ENCODE measurements at regions not wholly inside any gene's neighbourhood (a gene's known extent, or its start where the extent isn't known, plus 50 kb on each side); places are given as distances from the start of the nearest gene placed in this dataset.
"Not testable (repeated sequence)": the region's sequence is repeated elsewhere in the genome, so short reads cannot be mapped to it uniquely, and the experiment has no call there.

DNA sequence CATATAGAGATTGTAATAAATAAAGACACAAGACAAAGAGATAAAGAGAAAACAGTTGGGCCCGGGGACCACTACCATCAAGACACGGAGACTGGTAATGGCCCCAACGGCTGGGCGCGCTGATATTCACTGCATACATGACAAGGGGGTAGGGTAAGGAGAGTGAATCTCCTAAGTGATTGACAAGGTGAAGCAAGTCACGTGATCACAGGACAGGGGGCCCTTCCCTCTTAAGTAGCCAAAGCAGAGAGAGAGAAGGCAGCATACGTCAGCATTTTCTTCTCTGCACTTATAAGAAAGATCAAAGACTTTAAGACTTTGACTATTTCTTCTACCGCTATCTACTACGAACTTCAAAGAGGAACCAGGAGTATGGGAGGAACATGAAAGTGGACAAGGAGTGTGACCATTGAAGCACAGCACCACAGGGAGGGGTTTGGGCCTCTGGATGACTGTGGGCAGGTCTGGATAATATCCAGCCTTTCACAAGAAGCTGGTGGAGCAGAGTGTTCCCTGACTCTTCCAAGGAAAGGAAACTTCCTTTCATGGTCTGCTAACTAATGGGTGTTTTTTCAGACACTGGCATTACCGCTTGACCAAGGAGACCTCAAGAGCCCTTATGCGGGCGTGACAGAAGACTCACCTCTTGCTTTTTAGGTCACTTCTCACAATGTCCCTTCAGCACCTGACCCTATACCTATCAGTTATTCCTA lies 75.6 kb downstream of the MRPL39 start:
- DNase-seq, result not testable (repeated sequence)

DNA sequence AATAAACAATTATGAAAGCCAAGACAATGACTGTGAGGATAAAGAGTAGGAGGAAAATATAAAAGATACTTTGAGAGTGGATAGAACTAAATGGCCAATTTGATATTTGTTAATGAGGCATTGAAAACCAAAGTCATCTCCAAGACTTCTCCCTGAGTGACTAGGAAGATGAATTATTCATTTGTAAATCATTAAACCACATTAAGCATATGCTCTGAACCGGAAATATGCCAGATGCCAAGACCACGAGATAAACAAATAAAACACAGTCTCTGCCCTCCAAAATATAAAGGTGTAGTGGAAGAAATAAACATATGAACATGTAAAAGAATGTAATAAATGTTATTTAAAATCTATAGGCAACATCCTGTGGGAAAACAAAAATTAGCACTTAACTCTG lies 78.8 kb downstream of the MRPL39 start:
- DNase-seq, result no peak

DNA sequence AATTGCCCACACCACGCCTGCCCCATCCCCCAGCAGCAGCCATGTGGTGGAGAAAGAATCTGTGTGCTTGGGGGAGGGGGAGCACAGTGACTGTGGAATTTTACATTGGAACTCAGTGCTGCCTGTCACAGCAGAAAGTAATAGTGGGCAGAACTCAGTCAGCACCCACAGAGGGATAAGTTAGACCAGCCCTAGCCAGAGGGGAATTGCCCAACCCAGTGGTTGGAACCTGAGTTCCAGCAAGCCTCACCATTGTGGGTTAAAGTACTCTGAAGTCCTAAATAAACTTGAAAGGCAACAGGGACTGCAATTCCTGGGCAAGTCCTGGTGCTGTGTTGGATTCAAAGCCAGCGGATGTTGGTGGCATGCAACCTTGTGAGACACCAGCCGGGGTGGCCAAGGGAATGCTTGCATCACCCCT lies 88.8 kb downstream of the MRPL39 start:
- no peak for DNase-seq

DNA sequence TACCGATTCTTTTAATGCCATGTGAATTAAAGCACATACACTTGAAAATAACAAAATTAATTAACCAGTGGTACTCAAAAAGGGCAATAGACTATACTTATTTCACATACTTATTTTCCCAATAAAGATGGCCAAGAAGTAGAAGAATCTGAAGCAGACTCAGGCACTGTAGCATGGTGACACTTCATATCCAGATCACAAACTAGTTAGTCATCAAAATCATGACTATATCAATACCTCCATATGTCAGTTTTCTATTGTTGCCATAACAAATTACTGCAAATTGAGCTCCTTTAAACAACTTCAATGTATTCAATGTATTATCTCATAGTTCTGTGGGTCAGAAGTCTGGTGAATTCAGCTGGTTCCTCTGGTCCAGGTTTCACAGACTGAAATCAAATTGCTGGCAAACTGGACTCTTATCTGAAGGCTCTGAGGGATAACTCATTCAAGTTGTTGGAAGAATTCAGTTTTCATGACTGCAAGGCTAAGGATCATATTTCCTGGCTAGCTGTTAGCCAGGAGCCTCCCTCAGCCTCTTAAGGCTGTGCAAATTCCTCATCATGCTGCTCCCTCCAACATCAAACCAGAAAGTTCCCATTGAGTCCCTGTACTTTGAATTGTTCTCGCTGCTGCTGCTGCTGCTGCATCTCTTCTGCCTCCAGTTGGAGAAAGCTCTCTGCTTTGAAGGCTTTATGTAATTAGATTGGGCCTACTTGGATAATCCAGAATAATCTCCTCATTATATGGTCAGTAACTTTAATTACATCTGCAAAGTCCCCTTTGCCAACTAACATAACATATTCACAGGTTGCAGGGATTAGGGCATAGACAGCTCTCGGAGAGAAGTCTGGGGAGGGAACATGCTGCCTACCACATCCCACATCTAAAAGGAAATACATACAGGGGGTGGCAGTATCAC lies 91.5 kb downstream of the MRPL39 start:
- DNase-seq, result no peak

DNA sequence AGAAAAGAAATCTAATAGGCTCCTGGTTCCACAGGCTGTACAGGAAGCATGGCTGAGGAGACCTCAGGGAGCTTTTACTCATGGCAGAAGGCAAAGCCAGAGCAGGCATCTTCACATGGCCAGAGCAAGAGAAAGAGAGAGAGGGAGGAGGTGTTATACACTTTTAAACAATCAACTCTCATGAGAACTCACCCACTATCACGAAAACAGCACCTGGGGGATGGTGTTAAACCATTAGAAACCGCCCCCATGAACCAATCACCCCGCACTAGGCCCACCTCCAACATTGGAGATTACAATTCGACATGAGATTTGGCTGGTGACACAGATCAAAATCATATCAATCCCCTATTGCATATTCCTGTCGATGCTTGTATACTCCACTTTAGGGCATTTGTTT lies 93.5 kb downstream of the MRPL39 start:
- DNase-seq, result no peak

DNA sequence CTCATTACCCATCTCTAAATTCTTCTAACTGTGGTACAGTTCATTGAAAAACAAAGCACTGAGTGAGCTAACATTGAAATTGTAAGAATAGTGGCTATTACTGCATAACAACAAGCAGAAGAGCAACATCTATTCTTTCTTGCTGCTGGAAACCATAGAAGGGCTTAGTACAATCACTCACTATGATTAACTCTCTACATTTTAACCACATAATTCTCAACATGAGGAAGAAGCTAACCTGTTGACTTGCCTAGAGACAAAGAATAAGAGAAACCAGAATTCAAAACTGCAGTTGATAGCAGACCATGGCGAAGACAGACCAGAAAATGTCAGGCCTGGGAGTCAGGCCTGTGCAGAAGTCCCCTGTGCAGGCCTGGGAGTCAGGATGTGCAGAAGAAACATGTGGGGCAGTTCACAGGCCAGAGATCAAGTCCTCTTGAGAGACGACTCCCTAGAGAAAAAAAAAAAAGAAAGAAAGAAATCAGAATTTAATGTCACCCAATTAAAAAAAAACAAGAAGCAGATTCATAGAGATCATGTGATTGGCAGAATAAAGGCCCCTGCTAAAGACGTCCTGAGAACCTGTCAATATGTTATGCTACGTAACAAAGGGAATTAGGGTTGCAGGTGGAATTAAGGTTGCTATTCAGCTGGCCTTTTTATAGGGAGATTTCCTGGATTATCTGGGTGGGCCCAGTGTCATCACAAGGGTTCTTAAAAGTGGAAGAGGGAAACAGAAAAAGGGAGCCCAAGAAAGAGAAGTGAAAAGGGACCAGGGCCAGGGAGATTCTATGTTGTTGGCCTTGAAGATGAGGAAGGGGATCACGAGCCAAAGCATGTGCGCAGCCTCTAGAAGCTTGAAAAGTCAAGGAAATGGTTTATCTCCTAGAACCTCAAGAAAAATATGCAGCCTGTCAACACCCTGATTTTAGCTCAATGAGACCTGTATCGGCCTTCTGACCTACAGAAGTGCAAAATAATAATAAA lies 94.9 kb downstream of the MRPL39 start:
- no peak for DNase-seq

DNA sequence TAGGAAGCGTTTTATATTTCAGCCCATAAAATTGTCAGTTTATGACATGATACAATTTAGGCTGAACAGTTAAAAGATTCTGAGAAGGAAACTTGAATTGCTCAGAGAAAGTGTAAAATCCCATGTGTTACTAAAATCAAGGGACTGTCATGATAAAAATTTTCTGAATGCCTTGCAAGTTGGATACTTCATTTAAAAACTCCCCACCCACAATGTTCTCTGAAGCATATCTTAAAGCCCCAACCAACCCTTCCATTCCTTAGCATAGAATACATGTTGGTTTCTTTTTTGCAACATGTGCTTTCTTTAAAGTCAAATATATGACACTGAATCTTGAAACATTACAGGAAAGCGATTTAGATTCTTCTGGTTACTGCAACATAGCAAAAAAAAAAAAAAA lies 97.4 kb downstream of the MRPL39 start:
- no peak for DNase-seq

DNA sequence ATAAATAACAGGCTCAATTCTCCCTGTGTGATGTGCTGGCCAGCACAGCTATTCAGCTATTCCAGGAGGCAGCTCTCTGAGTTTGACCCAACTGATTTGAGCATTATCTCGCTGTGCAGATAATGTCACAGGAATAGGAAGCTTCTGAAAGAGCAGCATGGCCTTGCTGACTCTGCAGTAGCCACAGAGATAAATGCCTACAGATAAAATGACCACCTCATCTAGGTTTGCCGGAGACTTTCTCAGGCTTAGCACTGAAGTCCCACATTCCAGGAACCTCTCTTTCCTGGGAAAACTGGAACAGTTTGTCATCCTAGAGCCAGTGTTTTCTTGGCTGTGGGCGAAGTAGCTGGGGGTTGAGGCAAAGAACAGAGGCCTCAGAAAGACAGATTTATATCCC lies 98.9 kb downstream of the MRPL39 start:
- no peak for DNase-seq

DNA sequence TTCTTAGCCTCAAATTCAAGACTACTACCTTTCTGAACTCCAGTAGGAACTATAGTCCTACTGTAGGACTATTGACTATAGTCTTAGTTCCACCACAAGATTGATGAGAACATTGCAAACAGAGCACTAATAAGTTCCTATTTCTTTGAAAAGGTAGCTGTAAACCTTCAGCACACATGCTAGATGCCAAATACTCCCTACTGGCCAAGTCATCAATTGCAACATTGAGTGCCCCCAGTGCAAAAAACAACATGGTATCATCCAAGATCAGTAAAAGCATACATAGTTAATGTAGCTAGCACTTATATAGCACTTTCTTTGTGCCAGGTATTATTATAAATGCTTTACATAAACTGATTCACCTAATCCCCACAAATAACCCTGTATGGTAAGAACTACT lies 99.8 kb downstream of the MRPL39 start:
- DNase-seq, result no peak

DNA sequence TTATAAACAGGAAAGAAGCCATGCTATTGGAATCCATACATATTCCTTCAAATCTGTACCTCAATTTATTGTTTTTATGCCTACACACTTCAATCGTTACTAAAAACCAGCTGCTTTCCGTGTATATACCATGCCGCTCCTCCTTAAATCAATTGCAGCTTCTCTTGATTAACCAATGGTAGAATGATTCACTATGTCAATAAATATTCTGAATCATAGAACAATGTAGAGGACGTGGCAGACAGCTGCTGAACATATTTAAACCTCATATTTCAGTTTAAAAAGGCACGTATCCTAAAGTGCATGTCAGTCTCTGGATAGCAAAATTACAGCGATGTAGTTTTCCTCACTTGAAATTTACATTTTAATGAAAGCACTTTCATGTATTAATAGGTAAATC lies 100.4 kb downstream of the MRPL39 start:
- DNase-seq, result no peak

DNA sequence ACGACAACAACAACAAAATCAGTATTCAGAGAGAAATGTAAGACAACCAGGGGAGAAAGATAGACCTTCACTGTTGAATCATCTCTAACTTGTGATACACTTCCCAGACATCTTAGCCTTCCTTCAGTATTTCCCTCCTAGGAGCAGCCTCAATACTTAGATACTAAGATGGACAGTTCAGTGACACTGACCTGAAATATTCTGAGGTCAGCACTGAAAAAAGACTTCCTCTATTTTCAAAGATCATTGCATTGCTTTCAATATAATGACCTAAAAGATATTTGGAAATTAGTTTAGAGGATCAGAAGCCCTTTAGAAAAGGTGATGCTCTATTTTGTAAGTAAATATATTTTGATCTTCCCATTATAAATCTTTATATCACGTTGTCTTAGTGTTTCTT lies 101.0 kb downstream of the MRPL39 start:
- no peak for DNase-seq

DNA sequence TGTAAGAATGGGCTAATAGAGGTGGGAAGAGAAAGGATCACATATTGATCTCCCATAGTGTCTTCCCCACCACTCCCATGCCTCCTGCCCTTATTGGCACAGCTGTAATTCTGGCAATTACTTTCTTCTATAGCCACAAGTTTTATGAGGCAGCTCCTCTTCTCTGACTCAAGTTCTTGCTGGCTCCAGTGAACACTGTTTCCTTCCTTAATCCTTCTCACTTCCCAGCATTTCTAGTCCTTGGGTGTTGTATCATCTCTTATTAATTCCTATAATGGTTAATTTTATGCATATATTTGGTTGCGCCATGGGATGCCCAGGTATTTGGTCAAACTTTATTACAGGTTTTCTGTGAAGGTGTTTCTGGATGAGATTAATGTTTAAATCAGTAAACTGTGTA lies 103.3 kb downstream of the MRPL39 start:
- DNase-seq, result no peak

DNA sequence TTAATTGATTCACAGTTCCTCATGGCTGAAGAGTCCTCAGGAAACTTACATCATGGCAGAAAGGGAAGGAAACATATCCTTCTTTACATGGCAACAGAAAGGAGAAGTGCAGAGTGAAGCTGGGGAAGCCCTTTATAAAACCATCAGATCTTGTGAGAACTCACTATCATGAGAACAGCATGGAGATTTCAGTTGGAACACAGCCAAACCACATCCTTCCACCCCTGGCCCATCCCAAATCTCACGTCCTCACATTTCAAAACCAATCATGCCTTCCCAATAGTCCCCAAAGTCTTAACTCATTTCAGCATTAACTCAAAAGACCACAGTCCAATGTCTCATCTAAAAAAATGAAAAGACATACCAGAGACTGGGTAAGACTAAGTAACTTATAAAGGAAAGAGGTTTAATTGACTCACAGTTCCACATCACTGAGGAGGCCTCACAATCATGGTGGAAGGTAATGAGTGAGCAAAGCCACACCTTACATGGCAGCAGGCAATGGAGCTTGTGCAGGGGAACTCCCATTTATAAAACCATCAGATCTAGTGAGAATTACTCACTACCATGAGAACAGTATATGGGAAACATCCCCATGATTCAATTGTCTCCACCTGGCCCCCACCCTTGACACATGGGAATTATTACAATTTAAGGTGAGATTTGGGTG lies 105.2 kb downstream of the MRPL39 start:
- no peak for DNase-seq

DNA sequence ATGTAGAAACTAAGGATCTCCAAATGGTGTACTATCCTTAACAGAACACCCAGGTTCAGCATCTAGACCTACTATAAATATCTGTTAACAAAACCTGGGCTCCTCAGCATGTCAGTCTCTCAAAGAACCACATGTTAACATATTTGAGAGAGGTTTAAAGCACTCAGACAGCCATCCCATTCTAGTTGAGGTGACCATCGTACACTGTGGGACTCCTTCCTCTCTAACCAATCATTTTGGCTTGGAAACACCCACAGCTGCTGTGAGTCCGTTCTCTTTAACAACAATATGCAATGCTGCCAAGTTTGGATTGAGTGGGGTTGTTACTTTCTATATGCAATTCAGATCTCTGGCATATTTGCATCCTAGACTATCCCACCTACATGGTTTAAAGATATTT lies 105.8 kb downstream of the MRPL39 start:
- no peak for DNase-seq

DNA sequence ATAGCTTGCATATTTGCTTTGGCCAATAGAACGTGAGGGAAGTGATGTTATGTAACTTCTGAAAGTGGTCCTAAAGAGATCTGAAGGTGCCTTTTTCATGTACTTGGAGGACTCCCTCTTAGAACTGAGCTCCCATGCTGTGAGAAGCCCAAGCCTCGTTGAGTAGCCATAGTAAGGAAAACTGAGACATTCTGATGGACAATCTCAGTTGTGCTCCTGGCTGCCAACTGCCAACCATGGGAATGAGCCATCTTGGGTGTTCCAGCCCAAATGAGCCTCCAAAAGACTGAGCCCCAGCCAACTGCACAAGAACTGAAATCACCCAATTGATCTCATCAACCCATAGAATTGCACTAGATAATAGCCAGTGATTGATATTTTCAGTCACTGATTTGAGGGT lies 106.7 kb downstream of the MRPL39 start:
- DNase-seq, result no peak

DNA sequence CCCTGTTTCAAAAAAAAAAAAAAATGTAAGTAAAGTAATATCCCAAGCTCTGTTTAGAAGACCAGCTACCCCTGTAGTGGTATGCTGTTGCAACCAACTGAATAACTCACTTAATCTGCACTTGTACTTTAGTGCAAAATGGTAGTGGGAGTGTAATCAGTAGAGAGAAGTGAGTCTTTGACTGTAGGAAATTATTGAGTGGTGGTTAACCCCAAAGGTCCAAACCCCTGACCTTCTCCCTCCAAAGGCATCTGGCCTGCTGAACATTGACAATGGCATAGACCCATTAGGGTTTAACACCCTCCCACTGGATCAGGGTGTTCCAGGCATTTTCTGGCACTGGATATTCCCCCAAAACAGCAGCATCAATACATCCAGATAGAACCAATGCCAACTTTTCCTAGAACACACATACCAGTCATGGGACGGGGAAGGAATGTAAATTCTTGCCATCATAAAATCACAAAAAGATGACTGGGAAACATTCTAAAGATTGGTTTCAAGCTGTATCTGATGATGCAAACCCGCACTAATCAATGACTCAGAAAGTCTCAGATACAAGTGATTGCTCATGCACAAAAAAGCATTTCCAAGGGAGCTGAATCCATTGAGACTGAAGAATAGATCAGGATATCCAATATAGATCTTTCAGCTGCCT lies 110.3 kb downstream of the MRPL39 start:
- DNase-seq, result no peak

DNA sequence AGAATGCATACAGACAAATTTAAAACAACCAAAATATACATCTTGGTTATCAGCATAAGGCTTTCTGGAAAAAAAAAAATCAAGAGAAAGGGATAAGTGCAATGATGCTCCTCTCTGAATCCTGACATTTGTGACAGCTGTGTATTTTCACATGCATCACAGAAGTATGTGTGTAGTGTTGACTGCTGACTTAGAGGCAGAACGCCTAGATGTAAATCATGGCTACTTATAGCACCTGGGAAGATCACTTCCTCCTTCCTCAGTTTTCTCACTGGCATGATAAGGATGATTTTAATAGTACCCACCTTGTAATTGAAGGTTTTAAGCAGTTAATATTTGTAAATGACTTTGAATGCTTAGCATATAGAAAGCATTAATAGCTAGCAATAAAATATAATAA lies 112.5 kb downstream of the MRPL39 start:
- no peak for DNase-seq

DNA sequence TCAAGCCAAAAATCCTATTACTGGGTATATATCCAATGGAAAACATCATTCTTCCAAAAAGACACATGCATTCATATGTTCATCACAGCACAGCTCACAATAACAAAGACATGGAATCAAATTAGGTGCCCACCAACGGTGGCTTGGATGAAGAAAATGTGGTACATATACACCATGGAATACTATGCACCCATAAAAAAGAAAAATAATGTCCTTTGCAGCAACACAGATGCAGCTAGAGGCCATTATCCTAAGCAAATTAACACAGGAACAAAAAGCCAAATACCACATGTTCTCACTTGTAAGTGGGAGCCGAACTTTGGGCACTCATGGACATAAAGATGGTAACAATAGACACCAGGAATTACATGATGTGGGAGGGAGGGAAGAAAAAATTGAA lies 113.6 kb downstream of the MRPL39 start:
- DNase-seq, result no peak

DNA sequence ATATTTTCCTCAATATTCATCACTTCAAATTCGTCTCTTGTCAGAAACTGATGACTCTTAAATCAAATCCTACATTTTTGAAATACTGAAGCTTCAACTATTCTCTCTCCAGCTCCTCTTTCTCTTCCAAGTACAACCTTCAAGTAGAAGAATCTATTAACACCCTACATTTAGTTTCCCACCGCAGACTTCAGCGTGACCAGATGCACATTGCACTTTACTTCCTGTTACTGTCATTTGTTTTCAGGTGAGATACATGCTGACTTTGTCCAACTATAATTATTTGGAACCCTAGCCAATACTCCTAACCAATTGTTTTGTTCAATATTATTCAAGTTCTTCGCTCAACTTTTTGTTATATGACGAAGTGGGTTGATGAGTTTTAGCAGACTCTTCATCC lies 116.0 kb downstream of the MRPL39 start:
- no peak for DNase-seq

DNA sequence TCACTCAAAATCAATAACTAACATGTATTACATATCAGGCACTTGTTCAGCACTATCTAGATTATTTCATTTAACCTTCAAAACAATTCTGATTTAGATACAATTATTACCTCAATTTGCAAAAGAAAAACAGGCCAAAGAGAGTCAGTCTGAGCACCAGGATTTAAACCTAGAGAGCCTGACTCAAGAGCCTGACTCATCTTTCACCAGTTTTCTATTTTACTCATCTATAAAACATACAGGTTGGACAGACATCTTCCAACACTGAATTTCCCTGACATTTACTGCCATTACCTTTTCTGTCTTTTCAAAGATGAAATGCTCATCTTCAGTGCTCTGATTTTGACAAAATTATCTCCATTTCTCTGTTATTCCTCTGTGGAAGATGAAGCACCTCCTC lies 116.5 kb downstream of the MRPL39 start:
- no peak for DNase-seq

DNA sequence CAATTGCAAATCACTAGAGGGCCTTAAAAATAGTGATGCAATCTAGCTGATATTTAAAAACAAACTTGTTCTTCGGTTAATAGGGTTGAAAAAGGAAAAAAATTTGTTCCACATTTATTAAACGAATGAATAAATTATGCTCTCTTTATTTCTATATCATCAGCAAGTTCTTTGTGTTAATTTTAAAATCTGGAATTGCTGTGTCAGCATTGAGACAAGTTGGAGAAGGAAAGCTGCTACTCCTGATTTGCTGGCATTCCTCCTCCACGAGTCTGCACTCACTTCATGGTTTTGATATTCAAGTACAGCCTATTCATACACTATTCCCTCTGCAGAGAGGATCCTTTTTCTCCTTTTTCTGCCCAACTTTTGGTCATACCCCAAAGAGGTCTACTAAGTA lies 117.6 kb downstream of the MRPL39 start:
- no peak for DNase-seq

DNA sequence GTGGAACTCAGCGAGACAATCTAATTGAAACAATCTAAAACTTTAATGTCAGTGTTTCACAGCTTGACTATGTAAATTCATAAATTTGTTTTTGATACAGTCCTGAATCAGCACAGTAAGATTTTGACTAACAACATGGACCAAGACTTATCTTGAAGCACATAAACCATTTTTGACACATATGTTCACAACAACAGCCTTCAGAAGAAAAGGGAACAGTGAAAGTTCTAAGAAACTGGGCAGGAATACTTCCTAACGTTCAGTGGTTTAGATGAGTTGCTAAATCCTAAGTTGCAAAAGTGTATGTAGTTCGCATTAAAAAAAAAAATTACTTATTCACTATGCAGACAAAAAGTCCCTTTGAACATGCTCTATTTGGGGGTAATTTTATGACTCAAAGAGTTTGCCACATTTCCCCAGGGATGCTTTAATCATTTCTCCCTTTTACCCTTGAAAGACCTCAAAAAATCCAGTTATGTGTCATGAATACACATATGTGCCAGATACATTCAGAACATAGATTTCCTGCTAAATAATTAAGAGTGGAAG lies 120.2 kb downstream of the MRPL39 start:
- DNase-seq, result no peak
